SU-DHL-6 (cell line): ENCODE measurements at regions not wholly inside any gene's neighbourhood (a gene's known extent, or its start where the extent isn't known, plus 50 kb on each side); places are given as distances from the start of the nearest gene placed in this dataset.

Source experiments
- EZH2phosphoT487 ChIP-seq: fragments of 200-600 bp; sonication (generic), shearing (Covaris generic); conservative IDR thresholded peaks from 2 replicates; pipeline ENCODE4 v1.6.1; 2018; ENCODE audit warnings: mild to moderate bottlenecking, antibody characterized with exemption, low read length, moderate library complexity, mixed read lengths
- TF ChIP-seq, protein P1 (sequence below): fragments of 200-600 bp; sonication (generic); IDR thresholded peaks from one replicate; pipeline ENCODE4 v1.5.1; 2017; ENCODE audit warnings: antibody characterized with exemption, mild to moderate bottlenecking, low read length, moderate library complexity; ENCODE audit not compliant: insufficient read depth, poor library complexity, severe bottlenecking

DNA sequence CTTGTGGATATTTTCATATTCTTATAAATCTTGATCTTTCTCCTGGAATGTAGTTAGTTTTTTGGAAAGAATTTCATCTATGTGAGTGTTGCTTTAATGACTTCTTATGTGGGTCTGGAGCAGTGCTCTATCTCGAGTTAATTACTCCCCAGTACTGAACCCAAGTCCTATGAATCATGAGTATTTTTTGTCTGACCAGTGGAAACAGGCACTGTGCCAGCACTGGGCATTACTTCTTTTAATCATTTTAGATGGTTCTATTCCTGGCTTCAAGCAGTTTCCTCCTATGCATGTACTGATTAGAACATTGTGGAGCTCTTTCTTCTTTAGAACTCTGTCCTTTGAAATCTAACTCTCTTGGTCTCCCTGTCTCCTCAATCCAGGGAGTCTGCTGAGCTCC, 466.3 kb downstream of the PCDH17 start:
- TF ChIP-seq, protein P1, sequence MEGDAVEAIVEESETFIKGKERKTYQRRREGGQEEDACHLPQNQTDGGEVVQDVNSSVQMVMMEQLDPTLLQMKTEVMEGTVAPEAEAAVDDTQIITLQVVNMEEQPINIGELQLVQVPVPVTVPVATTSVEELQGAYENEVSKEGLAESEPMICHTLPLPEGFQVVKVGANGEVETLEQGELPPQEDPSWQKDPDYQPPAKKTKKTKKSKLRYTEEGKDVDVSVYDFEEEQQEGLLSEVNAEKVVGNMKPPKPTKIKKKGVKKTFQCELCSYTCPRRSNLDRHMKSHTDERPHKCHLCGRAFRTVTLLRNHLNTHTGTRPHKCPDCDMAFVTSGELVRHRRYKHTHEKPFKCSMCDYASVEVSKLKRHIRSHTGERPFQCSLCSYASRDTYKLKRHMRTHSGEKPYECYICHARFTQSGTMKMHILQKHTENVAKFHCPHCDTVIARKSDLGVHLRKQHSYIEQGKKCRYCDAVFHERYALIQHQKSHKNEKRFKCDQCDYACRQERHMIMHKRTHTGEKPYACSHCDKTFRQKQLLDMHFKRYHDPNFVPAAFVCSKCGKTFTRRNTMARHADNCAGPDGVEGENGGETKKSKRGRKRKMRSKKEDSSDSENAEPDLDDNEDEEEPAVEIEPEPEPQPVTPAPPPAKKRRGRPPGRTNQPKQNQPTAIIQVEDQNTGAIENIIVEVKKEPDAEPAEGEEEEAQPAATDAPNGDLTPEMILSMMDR, result no peak
- TF ChIP-seq EZH2phosphoT487, result no peak
